OCI-LY1 (cell line): ENCODE measurements at regions not wholly inside any gene's neighbourhood (a gene's known extent, or its start where the extent isn't known, plus 50 kb on each side); places are given as distances from the start of the nearest gene placed in this dataset.

Source experiments
- H2AFZ ChIP-seq: fragments of 200-600 bp; sonication (generic), shearing (Covaris generic); 2 replicates; pipeline ENCODE4 v1.6.0; 2014; ENCODE audit warnings: antibody characterized with exemption, mild to moderate bottlenecking, low read length
- H3F3A ChIP-seq: fragments of 200-600 bp; sonication (generic), shearing (Covaris generic); 2 replicates; pipeline ENCODE4 v1.6.0; 2014; ENCODE audit warnings: mild to moderate bottlenecking, antibody characterized with exemption, low read length, moderate library complexity; ENCODE audit not compliant: insufficient read depth
- H3K27ac ChIP-seq: fragments of 200-600 bp; sonication (generic); 2 replicates; pipeline ENCODE4 v1.5.1; 2014; ENCODE audit warnings: low read length, mixed run types, mild to moderate bottlenecking, low read depth; ENCODE audit not compliant: poor library complexity, severe bottlenecking
- H3K27me3 ChIP-seq: fragments of 200-600 bp; sonication (generic); 2 replicates; pipeline ENCODE4 v1.6.0; 2014; ENCODE audit warnings: antibody characterized with exemption, mild to moderate bottlenecking, low read length, moderate library complexity; ENCODE audit not compliant: insufficient read depth
- H3K36me3 ChIP-seq: fragments of 200-600 bp; sonication (generic); 2 replicates; pipeline ENCODE4 v1.6.1; 2014; ENCODE audit warnings: mild to moderate bottlenecking, antibody characterized with exemption, low read length, moderate library complexity, mixed read lengths; ENCODE audit not compliant: insufficient read depth
- H3K4me1 ChIP-seq: fragments of 200-600 bp; sonication (generic); 2 replicates; pipeline ENCODE4 v1.5.1; 2014; ENCODE audit warnings: mild to moderate bottlenecking, low read length, moderate library complexity; ENCODE audit not compliant: insufficient read depth, severe bottlenecking
- H3K4me2 ChIP-seq: fragments of 200-600 bp; sonication (generic), shearing (Covaris generic); 2 replicates; pipeline ENCODE4 v1.6.1; 2014; ENCODE audit warnings: low read length
- H3K4me3 ChIP-seq: fragments of 200-600 bp; sonication (generic); 2 replicates; pipeline ENCODE4 v1.5.1; 2014; ENCODE audit warnings: low read length, low read depth, mild to moderate bottlenecking, mixed read lengths; ENCODE audit not compliant: poor library complexity, severe bottlenecking
- H3K79me2 ChIP-seq: fragments of 200-600 bp; shearing (Covaris generic); 2 replicates; pipeline ENCODE4 v1.6.1; 2016; ENCODE audit warnings: mixed run types, low read length, mixed read lengths; ENCODE audit not compliant: insufficient read depth
- H3K9ac ChIP-seq: fragments of 200-600 bp; sonication (generic), shearing (Covaris generic); 2 replicates; pipeline ENCODE4 v1.6.1; 2014; ENCODE audit warnings: mild to moderate bottlenecking, low read length, mixed read lengths
- H3K9me2 ChIP-seq: fragments of 200-600 bp; sonication (generic), shearing (Covaris generic); 2 replicates; pipeline ENCODE4 v1.6.1; 2014; ENCODE audit warnings: low read depth, mild to moderate bottlenecking, low read length, mixed read lengths
- H3K9me3 ChIP-seq: fragments of 200-600 bp; shearing (Covaris generic); 2 replicates; pipeline ENCODE4 v1.6.1; 2014; ENCODE audit warnings: low read length, mixed read lengths
- H4K20me1 ChIP-seq: fragments of 200-600 bp; sonication (generic), shearing (Covaris generic); 2 replicates; pipeline ENCODE4 v1.6.0; 2016; ENCODE audit warnings: mild to moderate bottlenecking, low read length; ENCODE audit not compliant: insufficient read depth
- EZH2 ChIP-seq: fragments of 200-600 bp; sonication (generic), shearing (Covaris generic); IDR thresholded peaks from 2 replicates; pipeline ENCODE4 v1.8.0; 2017; ENCODE audit warnings: borderline replicate concordance, mixed run types, mild to moderate bottlenecking, antibody characterized with exemption, low read length, moderate library complexity, mixed read lengths
- TF ChIP-seq, protein P1 (sequence below): fragments of 200-600 bp; sonication (generic), shearing (Covaris generic); IDR thresholded peaks from 2 replicates; pipeline ENCODE4 v1.5.1; 2017; ENCODE audit warnings: mild to moderate bottlenecking, antibody characterized with exemption, low read length, moderate library complexity, mixed read lengths

DNA sequence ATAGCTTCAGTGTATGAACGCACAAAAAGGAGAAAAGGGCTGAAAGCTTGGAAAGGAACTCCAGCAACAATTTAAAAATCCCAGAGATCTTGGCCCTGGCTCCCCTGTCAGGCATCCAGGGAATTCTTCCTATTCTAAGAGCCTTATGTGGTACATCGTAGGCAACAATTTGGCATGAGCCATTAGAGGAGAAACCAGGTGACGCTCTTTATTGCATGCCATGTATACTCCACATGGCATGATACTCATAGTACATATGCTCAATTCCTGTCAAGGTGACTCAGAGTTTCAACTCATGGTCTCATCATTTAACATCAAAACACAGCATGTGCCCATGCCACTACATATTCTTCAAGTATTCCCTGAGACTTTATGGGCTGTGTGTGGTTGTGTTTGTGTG lies 191.3 kb downstream of the OR13H1 start:
- H3K4me1 ChIP-seq = peaks cover 24% of the 10 kb centered on the region
- no peaks in the 10 kb centered on the region for H3K36me3 ChIP-seq
- no peaks in the 10 kb centered on the region for H3K27me3 ChIP-seq
- no peak for TF ChIP-seq EZH2
- TF ChIP-seq, protein P1, sequence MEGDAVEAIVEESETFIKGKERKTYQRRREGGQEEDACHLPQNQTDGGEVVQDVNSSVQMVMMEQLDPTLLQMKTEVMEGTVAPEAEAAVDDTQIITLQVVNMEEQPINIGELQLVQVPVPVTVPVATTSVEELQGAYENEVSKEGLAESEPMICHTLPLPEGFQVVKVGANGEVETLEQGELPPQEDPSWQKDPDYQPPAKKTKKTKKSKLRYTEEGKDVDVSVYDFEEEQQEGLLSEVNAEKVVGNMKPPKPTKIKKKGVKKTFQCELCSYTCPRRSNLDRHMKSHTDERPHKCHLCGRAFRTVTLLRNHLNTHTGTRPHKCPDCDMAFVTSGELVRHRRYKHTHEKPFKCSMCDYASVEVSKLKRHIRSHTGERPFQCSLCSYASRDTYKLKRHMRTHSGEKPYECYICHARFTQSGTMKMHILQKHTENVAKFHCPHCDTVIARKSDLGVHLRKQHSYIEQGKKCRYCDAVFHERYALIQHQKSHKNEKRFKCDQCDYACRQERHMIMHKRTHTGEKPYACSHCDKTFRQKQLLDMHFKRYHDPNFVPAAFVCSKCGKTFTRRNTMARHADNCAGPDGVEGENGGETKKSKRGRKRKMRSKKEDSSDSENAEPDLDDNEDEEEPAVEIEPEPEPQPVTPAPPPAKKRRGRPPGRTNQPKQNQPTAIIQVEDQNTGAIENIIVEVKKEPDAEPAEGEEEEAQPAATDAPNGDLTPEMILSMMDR = no peak
- no peaks in the 10 kb centered on the region for H3K79me2 ChIP-seq
- H3K4me3 ChIP-seq = no peak overlapping the region
- H4K20me1 ChIP-seq = no peaks in the 10 kb centered on the region
- peak overlapping the region; percentile 48; the same call in 1 of the 2 replicates for H3K4me2 ChIP-seq
- H3F3A ChIP-seq = no peaks in the 10 kb centered on the region
- H3K27ac ChIP-seq = peak overlapping the region; percentile 68
- no peak overlapping the region for H2AFZ ChIP-seq
- H3K9me2 ChIP-seq = no peaks in the 10 kb centered on the region
- no peak overlapping the region; the same call in 1 of the 2 replicates for H3K9ac ChIP-seq
- H3K9me3 ChIP-seq = no peaks in the 10 kb centered on the region

DNA sequence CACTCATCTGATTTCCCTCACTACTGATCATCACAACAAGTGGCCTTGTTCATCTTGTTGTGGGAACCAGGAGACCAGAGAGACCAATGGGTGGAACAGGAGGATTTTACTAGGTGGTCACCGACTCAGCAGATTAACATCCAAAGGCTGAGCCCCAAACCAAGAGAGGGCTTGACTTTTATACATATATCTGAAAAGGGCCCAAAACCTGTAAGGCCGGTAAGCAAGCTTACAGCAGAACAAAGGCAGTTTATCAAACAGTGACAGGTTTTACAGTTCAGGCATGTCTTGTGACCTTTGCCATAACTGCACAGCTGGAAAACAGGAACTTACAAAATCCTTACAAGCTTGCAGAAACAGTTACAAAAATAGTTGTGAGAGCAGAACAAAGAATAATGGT lies 195.9 kb downstream of the OR13H1 start:
- no peak overlapping the region for H3K27ac ChIP-seq
- H3K36me3 ChIP-seq = no peaks in the 10 kb centered on the region
- H3K4me2 ChIP-seq = no peak overlapping the region
- no peak overlapping the region for H3K9ac ChIP-seq
- H3K27me3 ChIP-seq = no peaks in the 10 kb centered on the region
- H4K20me1 ChIP-seq = no peaks in the 10 kb centered on the region
- no peak overlapping the region for H2AFZ ChIP-seq
- H3K4me1 ChIP-seq = peaks cover 11% of the 10 kb centered on the region
- H3K9me3 ChIP-seq = no peaks in the 10 kb centered on the region
- TF ChIP-seq, protein P1 = no peak
- TF ChIP-seq EZH2 = no peak
- no peaks in the 10 kb centered on the region for H3K79me2 ChIP-seq
- H3K9me2 ChIP-seq = no peaks in the 10 kb centered on the region
- H3F3A ChIP-seq = no peaks in the 10 kb centered on the region
- H3K4me3 ChIP-seq = no peak overlapping the region

DNA sequence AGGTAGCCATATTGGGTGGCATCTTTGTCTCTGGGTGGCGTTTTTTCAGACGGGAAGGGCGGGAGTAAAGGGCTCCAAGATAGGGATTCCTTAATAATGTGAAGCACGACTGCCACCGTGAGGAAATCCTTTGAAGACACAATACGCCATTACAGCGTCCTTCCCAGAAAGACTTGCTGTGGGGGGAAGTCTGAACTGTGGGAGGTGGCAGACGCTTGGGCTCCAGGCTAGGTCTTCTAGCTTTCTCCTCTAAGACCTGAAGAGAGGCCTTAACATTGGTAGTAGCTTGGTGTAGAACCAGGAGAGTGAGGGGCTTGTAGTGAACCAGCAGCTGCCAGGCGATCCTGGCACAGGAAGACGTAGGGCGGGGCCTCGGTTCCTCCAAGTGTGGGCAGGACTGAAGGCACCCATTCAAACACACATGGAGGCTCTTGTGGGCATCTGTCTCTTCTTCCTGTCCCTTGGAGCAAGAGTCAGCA lies 197.3 kb downstream of the OR13H1 start:
- Histone ChIP-seq H3K27me3 (no peaks in the 10 kb centered on the region), H3K4me1 (peaks cover 7% of the 10 kb centered on the region), H3K4me2 (no peak overlapping the region), H4K20me1 (no peaks in the 10 kb centered on the region), H3K27ac (no peak overlapping the region), H3K36me3 (no peaks in the 10 kb centered on the region), H3K9ac (no peak overlapping the region), H3K9me3 (no peaks in the 10 kb centered on the region), H3K79me2 (no peaks in the 10 kb centered on the region), H2AFZ (no peak overlapping the region), H3F3A (no peaks in the 10 kb centered on the region), H3K9me2 (no peaks in the 10 kb centered on the region), H3K4me3 (no peak overlapping the region)
- no peak for TF ChIP-seq EZH2
- TF ChIP-seq, protein P1 = no peak
